ENCODE measurements at regions not wholly inside any gene's neighbourhood (a gene's known extent, or its start where the extent isn't known, plus 50 kb on each side); places are given as distances from the start of the nearest gene placed in this dataset.
A peak's percentile ranks its signal among the peaks of the same experiment; 100 is the strongest.
"Not testable (repeated sequence)": the region's sequence is repeated elsewhere in the genome, so short reads cannot be mapped to it uniquely, and the experiment has no call there.

DNA sequence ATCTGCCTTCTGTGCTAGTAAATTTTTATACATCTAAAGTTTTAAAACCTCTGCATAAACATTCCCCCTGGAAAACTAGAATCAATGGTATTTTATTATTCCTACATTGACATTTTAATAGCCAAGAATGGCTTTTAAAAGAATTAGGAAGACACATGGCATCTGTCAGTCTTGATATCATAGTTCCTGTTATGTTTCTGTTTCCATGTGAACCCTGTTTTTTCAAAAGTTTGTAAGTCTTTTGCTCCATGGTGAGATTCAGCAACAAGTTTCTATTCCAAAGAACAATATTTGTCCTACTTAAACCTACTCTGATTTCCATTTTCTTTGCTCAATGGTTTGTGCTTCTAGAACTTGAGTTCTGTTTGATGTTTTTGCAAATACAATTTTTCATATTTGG is 95.2 kb downstream of the PLEKHG1 start:
- H3K9me3 Mint-ChIP-seq = no peaks in the 10 kb centered on the region
- TF ChIP-seq, protein P1, sequence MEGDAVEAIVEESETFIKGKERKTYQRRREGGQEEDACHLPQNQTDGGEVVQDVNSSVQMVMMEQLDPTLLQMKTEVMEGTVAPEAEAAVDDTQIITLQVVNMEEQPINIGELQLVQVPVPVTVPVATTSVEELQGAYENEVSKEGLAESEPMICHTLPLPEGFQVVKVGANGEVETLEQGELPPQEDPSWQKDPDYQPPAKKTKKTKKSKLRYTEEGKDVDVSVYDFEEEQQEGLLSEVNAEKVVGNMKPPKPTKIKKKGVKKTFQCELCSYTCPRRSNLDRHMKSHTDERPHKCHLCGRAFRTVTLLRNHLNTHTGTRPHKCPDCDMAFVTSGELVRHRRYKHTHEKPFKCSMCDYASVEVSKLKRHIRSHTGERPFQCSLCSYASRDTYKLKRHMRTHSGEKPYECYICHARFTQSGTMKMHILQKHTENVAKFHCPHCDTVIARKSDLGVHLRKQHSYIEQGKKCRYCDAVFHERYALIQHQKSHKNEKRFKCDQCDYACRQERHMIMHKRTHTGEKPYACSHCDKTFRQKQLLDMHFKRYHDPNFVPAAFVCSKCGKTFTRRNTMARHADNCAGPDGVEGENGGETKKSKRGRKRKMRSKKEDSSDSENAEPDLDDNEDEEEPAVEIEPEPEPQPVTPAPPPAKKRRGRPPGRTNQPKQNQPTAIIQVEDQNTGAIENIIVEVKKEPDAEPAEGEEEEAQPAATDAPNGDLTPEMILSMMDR (conservative IDR thresholded peaks at IDR 0.05) = no peak
- H3K4me3 Mint-ChIP-seq = no peak overlapping the region
- no peak overlapping the region for H3K27ac Mint-ChIP-seq
- H3K36me3 Mint-ChIP-seq = peaks cover 6% of the 10 kb centered on the region
- peaks cover 27% of the 10 kb centered on the region for H3K4me1 Mint-ChIP-seq (ENCODE audit: unreplicated experiment)
- no peaks in the 10 kb centered on the region for H3K27me3 Mint-ChIP-seq
- DNase-seq (ENCODE audit: extremely low spot score, unreplicated experiment) = no peak

DNA sequence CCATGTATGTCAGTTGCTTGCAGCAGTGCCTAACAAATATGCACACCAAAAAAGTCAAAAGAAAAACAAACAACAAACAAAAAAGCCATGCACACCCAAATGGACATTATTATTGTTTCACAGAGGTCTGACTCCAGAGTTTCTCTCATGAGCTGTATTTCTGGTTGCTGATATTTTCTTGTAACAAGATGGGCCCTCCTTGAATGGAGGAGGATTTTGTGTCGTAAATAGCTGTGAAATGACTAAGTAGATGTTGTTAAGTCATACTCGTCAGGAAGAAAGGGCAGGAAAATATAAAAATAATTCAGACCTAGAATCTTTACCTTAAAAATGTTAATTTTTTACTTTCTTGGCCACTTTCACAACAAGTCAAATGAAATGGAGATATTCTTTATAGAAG is 96.0 kb downstream of the PLEKHG1 start:
- peaks cover 25% of the 10 kb centered on the region for H3K4me1 Mint-ChIP-seq (ENCODE audit: unreplicated experiment)
- peaks cover 6% of the 10 kb centered on the region for H3K36me3 Mint-ChIP-seq
- H3K27ac Mint-ChIP-seq = peak overlapping the region; percentile 36
- TF ChIP-seq, protein P1 (conservative IDR thresholded peaks at IDR 0.05) = no peak
- H3K27me3 Mint-ChIP-seq = no peaks in the 10 kb centered on the region
- no peak for DNase-seq (ENCODE audit: extremely low spot score, unreplicated experiment)
- no peaks in the 10 kb centered on the region for H3K9me3 Mint-ChIP-seq
- no peak overlapping the region for H3K4me3 Mint-ChIP-seq

DNA sequence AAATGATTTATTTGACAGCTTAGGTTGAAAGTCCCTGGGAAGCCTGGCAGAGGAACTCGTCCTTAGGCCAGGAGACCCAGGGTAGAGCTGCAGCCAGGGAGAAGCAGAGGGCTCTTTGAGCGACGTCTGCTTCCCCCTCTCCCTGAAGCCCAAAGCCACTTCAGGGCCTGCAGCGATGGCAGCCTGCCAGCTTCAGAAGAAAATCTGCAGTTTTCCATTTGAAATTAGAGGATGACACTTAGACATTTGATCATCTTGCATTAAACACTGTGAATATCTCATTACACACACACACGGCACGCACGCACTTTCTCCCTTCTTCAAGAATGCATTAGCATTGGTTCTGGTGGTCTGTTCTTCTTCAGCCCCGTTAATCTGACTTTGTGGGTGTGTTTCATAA is 96.5 kb downstream of the PLEKHG1 start:
- peaks cover 22% of the 10 kb centered on the region for H3K4me1 Mint-ChIP-seq (ENCODE audit: unreplicated experiment)
- peaks cover 6% of the 10 kb centered on the region for H3K36me3 Mint-ChIP-seq
- no peaks in the 10 kb centered on the region for H3K27me3 Mint-ChIP-seq
- DNase-seq (ENCODE audit: extremely low spot score, unreplicated experiment) = no peak
- no peak overlapping the region for H3K4me3 Mint-ChIP-seq
- peak overlapping the region; percentile 36 for H3K27ac Mint-ChIP-seq
- no peaks in the 10 kb centered on the region for H3K9me3 Mint-ChIP-seq
- TF ChIP-seq, protein P1 (conservative IDR thresholded peaks at IDR 0.05) = no peak

GRCh38 chr6:150696918-150697317 is 97.2 kb downstream of the PLEKHG1 start:
- peaks cover 22% of the 10 kb centered on the region for H3K4me1 Mint-ChIP-seq (ENCODE audit: unreplicated experiment)
- H3K4me3 Mint-ChIP-seq; H3K27me3 Mint-ChIP-seq; H3K9me3 Mint-ChIP-seq; H3K36me3 Mint-ChIP-seq; H3K27ac Mint-ChIP-seq; DNase-seq (ENCODE audit: extremely low spot score, unreplicated experiment): not testable (repeated sequence)

GRCh38 chr6:150697515-150697914 is 97.8 kb downstream of the PLEKHG1 start:
- H3K36me3 Mint-ChIP-seq = peaks cover 6% of the 10 kb centered on the region
- DNase-seq (ENCODE audit: extremely low spot score, unreplicated experiment) = no peak
- no peaks in the 10 kb centered on the region for H3K27me3 Mint-ChIP-seq
- peaks cover 22% of the 10 kb centered on the region for H3K4me1 Mint-ChIP-seq (ENCODE audit: unreplicated experiment)
- no peaks in the 10 kb centered on the region for H3K9me3 Mint-ChIP-seq
- H3K27ac Mint-ChIP-seq = no peak overlapping the region
- TF ChIP-seq, protein P1 (conservative IDR thresholded peaks at IDR 0.05) = no peak
- no peak overlapping the region for H3K4me3 Mint-ChIP-seq

- no peak overlapping the region for H3K4me3 Mint-ChIP-seq
- DNase-seq (ENCODE audit: extremely low spot score, unreplicated experiment) = no peak
- H3K27ac Mint-ChIP-seq = no peak overlapping the region
- TF ChIP-seq, protein P1 (conservative IDR thresholded peaks at IDR 0.05) = no peak
- peaks cover 26% of the 10 kb centered on the region for H3K4me1 Mint-ChIP-seq (ENCODE audit: unreplicated experiment)
- peaks cover 5% of the 10 kb centered on the region for H3K36me3 Mint-ChIP-seq
- H3K27me3 Mint-ChIP-seq = no peaks in the 10 kb centered on the region
- H3K9me3 Mint-ChIP-seq = peaks cover 3% of the 10 kb centered on the region
Observed at GRCh38 chr6:150698391-150698790, 98.7 kb downstream of the PLEKHG1 start.
